Cardiac fibroblast (primary cell): ENCODE measurements at regions not wholly inside any gene's neighbourhood (a gene's known extent, or its start where the extent isn't known, plus 50 kb on each side); places are given as distances from the start of the nearest gene placed in this dataset.

Experiments used
- DNase-seq, 2 donors: peaks; one replicate each; pipeline versions ENCODE4 v3.0.0 to v3.0.0-alpha.2; 2010; ENCODE audit warnings: low read depth in 2 of 2
- H3K4me3 ChIP-seq, 2 donors: replicated peaks in 1 of 2; 1 replicate in 1 of 2; 2 replicates in 1 of 2; pipeline ENCODE4 v1.5.1; 2011; ENCODE audit warnings: low read depth in 2 of 2, low read length in 2 of 2, mild to moderate bottlenecking in 2 of 2, moderate library complexity in 1 of 2
- CTCF ChIP-seq: IDR thresholded peaks from one replicate; pipeline ENCODE4 v1.5.1; 2011; ENCODE audit warnings: low read depth, mild to moderate bottlenecking, low read length, inconsistent platforms

DNA sequence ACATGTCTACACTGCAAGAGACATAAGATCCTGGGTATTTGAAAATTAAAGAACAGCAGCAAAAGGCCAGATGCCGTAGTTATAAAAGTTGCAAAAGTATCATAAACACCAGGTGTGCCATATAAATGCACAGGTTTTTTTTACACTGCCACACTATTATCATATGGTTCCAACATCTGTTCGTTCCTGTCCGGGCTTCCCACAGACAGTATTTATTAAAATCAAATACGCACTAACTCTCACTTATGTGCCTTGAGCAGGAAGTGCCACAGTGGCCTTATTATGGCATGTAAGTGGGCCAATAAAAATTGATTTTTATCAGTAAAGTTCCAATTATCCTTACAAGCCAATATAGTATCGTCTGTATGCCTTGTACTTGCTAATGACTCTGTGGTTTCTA, 873.2 kb downstream of the RPA4 start:
- no peak for DNase-seq
- TF ChIP-seq CTCF: no peak
- no peak overlapping the region for H3K4me3 ChIP-seq

- H3K4me3 ChIP-seq: no peak overlapping the region
- TF ChIP-seq CTCF: no peak
- no peak for DNase-seq
These were observed 879.7 kb downstream of the RPA4 start for GRCh38 chrX:97763391-97763790.

DNA sequence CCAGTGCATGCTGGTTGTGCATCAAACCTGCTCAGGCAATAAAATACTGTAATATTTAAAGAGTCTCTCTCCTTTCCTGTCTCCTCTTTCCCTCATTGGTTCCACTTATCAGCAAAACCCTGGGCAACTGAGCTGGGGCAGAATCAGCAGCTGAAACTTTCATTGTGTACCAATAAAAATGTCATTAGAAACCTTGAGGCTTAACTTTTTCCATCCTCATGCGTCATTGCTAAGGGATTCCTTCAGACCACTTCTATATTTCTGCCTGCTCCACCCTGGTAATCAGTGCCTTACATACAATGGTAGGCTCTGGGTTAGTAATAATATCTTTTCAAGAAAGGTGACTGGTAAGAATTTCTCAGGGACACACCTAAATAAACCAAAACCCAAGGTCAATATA, 880.3 kb downstream of the RPA4 start:
- DNase-seq: no peak
- H3K4me3 ChIP-seq: no peak overlapping the region
- TF ChIP-seq CTCF: no peak

GRCh38 chrX:97766501-97767095, 882.9 kb downstream of the RPA4 start:
- TF ChIP-seq CTCF: no peak
- no peak for DNase-seq
- H3K4me3 ChIP-seq: no peak overlapping the region

- TF ChIP-seq CTCF: no peak
- no peak for DNase-seq
- no peak overlapping the region for H3K4me3 ChIP-seq
These were observed 903.6 kb downstream of the RPA4 start for GRCh38 chrX:97787311-97787710.

DNA sequence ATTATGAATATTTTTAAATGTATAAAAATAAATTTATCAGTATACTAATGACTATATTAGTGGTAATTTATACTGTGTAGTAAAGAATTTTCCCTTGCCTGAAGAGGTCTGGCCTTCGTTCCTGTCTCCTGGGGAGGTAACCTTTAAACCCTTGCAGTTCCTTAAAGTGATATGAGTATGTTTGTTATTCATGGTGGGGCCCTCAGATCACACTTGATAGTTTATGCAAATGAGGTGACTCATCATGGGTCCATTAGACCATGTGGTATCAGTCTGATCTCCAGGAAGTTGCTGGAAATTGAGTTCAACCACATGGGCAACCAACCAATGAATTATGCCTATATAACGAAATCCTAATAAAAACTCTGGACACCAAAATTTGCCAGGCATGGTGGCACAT, 904.1 kb downstream of the RPA4 start:
- TF ChIP-seq CTCF: no peak
- no peak for DNase-seq
- H3K4me3 ChIP-seq: no peak overlapping the region

GRCh38 chrX:97790850-97791249, 907.1 kb downstream of the RPA4 start:
- H3K4me3 ChIP-seq: no peak overlapping the region
- no peak for DNase-seq
- TF ChIP-seq CTCF: no peak
